ENCODE measurements at regions not wholly inside any gene's neighbourhood (a gene's known extent, or its start where the extent isn't known, plus 50 kb on each side); places are given as distances from the start of the nearest gene placed in this dataset.
A peak's percentile ranks its signal among the peaks of the same experiment; 100 is the strongest.

GRCh38 chr1:96559707-96560596 lies 161.6 kb upstream of the PTBP2 start (continued):
- TF ChIP-seq CHD7 (IDR thresholded peaks at IDR 0.05; ENCODE audit: insufficient replicate concordance, low read length), result peak; percentile 52
- TF ChIP-seq CTBP2 (IDR thresholded peaks at IDR 0.05; ENCODE audit: borderline replicate concordance, insufficient read depth, insufficient read length, low read length), result no peak
- no peak for TF ChIP-seq YY1 (IDR thresholded peaks at IDR 0.05; ENCODE audit: low read depth, low read length)
- TF ChIP-seq ATF2 (IDR thresholded peaks at IDR 0.05; ENCODE audit: low read length), result no peak
- TF ChIP-seq CREB1 (IDR thresholded peaks at IDR 0.05), result no peak
- TF ChIP-seq GTF2F1 (IDR thresholded peaks at IDR 0.05; ENCODE audit: borderline replicate concordance, low read depth, low read length), result no peak
- peak; percentile 80 for TF ChIP-seq E2F6 (IDR thresholded peaks at IDR 0.05)

All from H1 (cell line).